Breast epithelium (tissue), 4 donors: ENCODE measurements at regions not wholly inside any gene's neighbourhood (a gene's known extent, or its start where the extent isn't known, plus 50 kb on each side); places are given as distances from the start of the nearest gene placed in this dataset.

Source experiments
- DNase-seq, 2 donors: peaks; one replicate each; pipeline ENCODE4 v3.0.0-alpha.2; 2019; ENCODE audit warnings: low spot score in 2 of 2
- H3K27ac ChIP-seq, 2 donors: fragments of 200-600 bp; sonication (generic) in 1 of 2; one replicate each; pipeline ENCODE4 v1.5.1; 2016 to 2019; ENCODE audit warnings: mild to moderate bottlenecking in 1 of 2
- H3K27me3 ChIP-seq, 2 donors: fragments of 200-600 bp; sonication (generic) in 1 of 2; one replicate each; pipeline versions ENCODE4 v1.5.1 to v1.6.0; 2017 to 2019; ENCODE audit warnings: control low read depth in 1 of 2, mild to moderate bottlenecking in 1 of 2
- H3K36me3 ChIP-seq: fragments of 200-600 bp; one replicate; pipeline ENCODE4 v1.5.1; 2019
- H3K4me1 ChIP-seq, 2 donors: fragments of 200-600 bp; sonication (generic); one replicate each; pipeline ENCODE4 v1.5.1; 2016 to 2019; ENCODE audit warnings: control low read depth in 1 of 2
- H3K4me3 ChIP-seq, 3 donors: fragments of 200-600 bp; sonication (generic); 1 replicate in 2 of 3; 2 replicates in 1 of 3; pipeline ENCODE4 v1.5.1; 2016 to 2019; ENCODE audit warnings: mild to moderate bottlenecking in 3 of 3, moderate library complexity in 2 of 3
- H3K9me3 ChIP-seq, 2 donors: fragments of 200-600 bp; sonication (generic) in 1 of 2; one replicate each; pipeline ENCODE4 v1.5.1; 2016 to 2019; ENCODE audit warnings: control low read depth in 1 of 2
- CTCF ChIP-seq, 3 donors: fragments of 450-650 bp; IDR thresholded peaks; one replicate each; pipeline ENCODE4 v1.5.1; 2016 to 2017; ENCODE audit warnings: antibody characterized with exemption in 3 of 3, mild to moderate bottlenecking in 3 of 3, moderate library complexity in 3 of 3
- POLR2A ChIP-seq: fragments of 450-650 bp; IDR thresholded peaks from one replicate; pipeline ENCODE4 v1.6.1; 2016; ENCODE audit warnings: antibody characterized with exemption, mild to moderate bottlenecking, moderate library complexity
- POLR2AphosphoS5 ChIP-seq, 3 donors: sonication (generic); formaldehyde crosslinking; IDR thresholded peaks; one replicate each; pipeline ENCODE4 v1.6.1; 2017; ENCODE audit warnings: antibody characterized with exemption in 3 of 3
- intact Hi-C: fragments of 100-400 bp; cut with DNase I; formaldehyde crosslinking; loops from one replicate; pipeline ENCODE4 v1.15.1; 2023; ENCODE audit warnings: low total_unique reads

- Histone ChIP-seq H3K4me3 (no peak overlapping the region), H3K36me3 (no peaks in the 10 kb centered on the region), H3K9me3 (peaks cover 0 to 8% of the 10 kb centered on the region in 2 donors), H3K27me3 (no peaks in the 10 kb centered on the region), H3K27ac (no peak overlapping the region), H3K4me1 (no peaks in the 10 kb centered on the region)
- DNase-seq = no peak
- no peak for TF ChIP-seq POLR2AphosphoS5 (IDR thresholded peaks at IDR 0.05)
- intact Hi-C loops = no loop called here
Measured at GRCh38 chr1:105231378-105231777, 1481.7 kb downstream of the AMY1C start.

DNA sequence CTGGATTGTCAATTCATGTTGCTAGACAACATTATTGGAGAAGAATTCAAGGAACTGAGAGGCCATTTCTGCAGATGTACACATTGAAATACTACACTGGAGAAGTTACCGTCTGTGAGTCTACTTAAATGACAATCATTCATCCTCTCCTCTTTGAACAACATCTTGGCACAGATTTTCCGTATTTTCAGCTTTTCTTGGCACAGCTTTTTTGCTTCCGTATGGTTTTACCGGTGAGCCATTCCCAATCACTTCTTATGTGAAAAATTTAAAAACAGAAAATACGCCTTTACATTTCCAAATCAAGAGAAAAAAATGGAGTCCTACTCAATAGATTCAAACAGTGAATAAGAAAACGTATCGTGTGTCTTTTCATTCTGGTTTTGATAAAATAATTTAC is 1493.7 kb downstream of the AMY1C start:
- Histone ChIP-seq H3K27ac (no peak overlapping the region), H3K36me3 (no peaks in the 10 kb centered on the region), H3K4me1 (no peaks in the 10 kb centered on the region), H3K27me3 (no peaks in the 10 kb centered on the region), H3K9me3 (no peaks in the 10 kb centered on the region), H3K4me3 (no peak overlapping the region)
- intact Hi-C loops = no loop called here
- DNase-seq = no peak
- TF ChIP-seq POLR2A (no peak), POLR2AphosphoS5 (IDR thresholded peaks at IDR 0.05) (no peak), CTCF (IDR thresholded peaks at IDR 0.05) (no peak)

- no peaks in the 10 kb centered on the region for H3K9me3 ChIP-seq
- intact Hi-C loops = no loop called here
- H3K27me3 ChIP-seq = no peaks in the 10 kb centered on the region
- no peaks in the 10 kb centered on the region for H3K4me1 ChIP-seq
- no peak for DNase-seq
- H3K27ac ChIP-seq = no peak overlapping the region
- H3K36me3 ChIP-seq = no peaks in the 10 kb centered on the region
- TF ChIP-seq CTCF (IDR thresholded peaks at IDR 0.05) (no peak), POLR2A (no peak)
- no peak overlapping the region for H3K4me3 ChIP-seq
Measured at GRCh38 chr1:105243969-105244368, 1494.3 kb downstream of the AMY1C start.

GRCh38 chr1:105254906-105255305 is 1505.2 kb downstream of the AMY1C start:
- intact Hi-C loops = no loop called here
- no peak for DNase-seq
- no peaks in the 10 kb centered on the region for H3K9me3 ChIP-seq
- H3K27me3 ChIP-seq = no peaks in the 10 kb centered on the region
- peaks cover 4% of the 10 kb centered on the region for H3K36me3 ChIP-seq
- TF ChIP-seq POLR2AphosphoS5 (IDR thresholded peaks at IDR 0.05) (no peak), POLR2A (no peak), CTCF (IDR thresholded peaks at IDR 0.05) (no peak)
- H3K27ac ChIP-seq = no peak overlapping the region
- no peaks in the 10 kb centered on the region for H3K4me1 ChIP-seq
- no peak overlapping the region for H3K4me3 ChIP-seq

GRCh38 chr1:105260001-105260400 is 1510.3 kb downstream of the AMY1C start:
- no peak for DNase-seq

More at GRCh38 chr1:105260001-105260400, 1510.3 kb downstream of the AMY1C start:
- Histone ChIP-seq H3K4me1 (no peaks in the 10 kb centered on the region), H3K4me3 (no peak overlapping the region), H3K9me3 (peaks cover 0 to 18% of the 10 kb centered on the region in 2 donors), H3K27me3 (no peaks in the 10 kb centered on the region), H3K36me3 (no peaks in the 10 kb centered on the region), H3K27ac (no peak overlapping the region)
- intact Hi-C loops = no loop called here
- TF ChIP-seq CTCF (IDR thresholded peaks at IDR 0.05) (no peak), POLR2AphosphoS5 (IDR thresholded peaks at IDR 0.05) (no peak), POLR2A (no peak)
